Astrocyte (in vitro differentiated cells and primary cell): ENCODE measurements at regions not wholly inside any gene's neighbourhood (a gene's known extent, or its start where the extent isn't known, plus 50 kb on each side); places are given as distances from the start of the nearest gene placed in this dataset.

Source experiments
- CTCF ChIP-seq: IDR thresholded peaks from 2 replicates; pipeline ENCODE4 v1.5.1; 2011; ENCODE audit warnings: low read depth, mild to moderate bottlenecking, inconsistent platforms, low read length, moderate library complexity; ENCODE audit not compliant: insufficient read depth
- EZH2 ChIP-seq: IDR thresholded peaks from 2 replicates; pipeline ENCODE4 v1.6.1; 2012; ENCODE audit warnings: mild to moderate bottlenecking, low read length, inconsistent platforms; ENCODE audit not compliant: insufficient read depth

GRCh38 chr5:34564710-34565235, 91.4 kb upstream of the RAI14 start:
- TF ChIP-seq EZH2 (no peak), CTCF (no peak)
